NOMO-1 treated with dmso at 0.1 percent for 144 hours (cell line): ENCODE measurements at regions not wholly inside any gene's neighbourhood (a gene's known extent, or its start where the extent isn't known, plus 50 kb on each side); places are given as distances from the start of the nearest gene placed in this dataset.
"Not testable (repeated sequence)": the region's sequence is repeated elsewhere in the genome, so short reads cannot be mapped to it uniquely, and the experiment has no call there.

ENCODE experiments used
- DNase-seq: peaks from one replicate; lab custom pipeline; 2025; ENCODE audit not compliant: unreplicated experiment; lab: John Stamatoyannopoulos, UW

- no peak for DNase-seq
Observed at GRCh38 chr4:79178760-79179159, 147.1 kb downstream of the NAA11 start.

- no peak for DNase-seq
Observed at GRCh38 chr4:79177388-79177787, 148.5 kb downstream of the NAA11 start.

DNA sequence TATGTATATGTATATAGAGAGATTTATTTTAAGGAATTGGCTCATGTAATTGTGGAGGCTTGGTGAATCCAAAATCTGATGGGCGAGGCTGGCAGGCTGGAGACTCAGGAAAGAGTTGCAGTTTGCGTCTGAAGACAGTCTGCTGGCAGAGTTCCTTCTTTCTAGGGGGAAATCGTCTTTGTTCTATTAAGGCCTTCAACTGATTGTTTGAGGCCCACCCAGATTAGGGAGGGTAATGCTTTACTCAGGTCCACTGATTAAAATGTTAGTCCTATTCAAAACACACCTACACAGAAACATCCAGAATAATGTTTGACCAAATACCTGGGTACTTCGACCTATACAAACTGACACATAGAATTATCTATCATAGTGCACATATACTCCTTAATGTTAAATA is 149.5 kb downstream of the NAA11 start:
- no peak for DNase-seq

- DNase-seq = no peak
Observed at GRCh38 chr4:79175716-79176115, 150.1 kb downstream of the NAA11 start.

DNA sequence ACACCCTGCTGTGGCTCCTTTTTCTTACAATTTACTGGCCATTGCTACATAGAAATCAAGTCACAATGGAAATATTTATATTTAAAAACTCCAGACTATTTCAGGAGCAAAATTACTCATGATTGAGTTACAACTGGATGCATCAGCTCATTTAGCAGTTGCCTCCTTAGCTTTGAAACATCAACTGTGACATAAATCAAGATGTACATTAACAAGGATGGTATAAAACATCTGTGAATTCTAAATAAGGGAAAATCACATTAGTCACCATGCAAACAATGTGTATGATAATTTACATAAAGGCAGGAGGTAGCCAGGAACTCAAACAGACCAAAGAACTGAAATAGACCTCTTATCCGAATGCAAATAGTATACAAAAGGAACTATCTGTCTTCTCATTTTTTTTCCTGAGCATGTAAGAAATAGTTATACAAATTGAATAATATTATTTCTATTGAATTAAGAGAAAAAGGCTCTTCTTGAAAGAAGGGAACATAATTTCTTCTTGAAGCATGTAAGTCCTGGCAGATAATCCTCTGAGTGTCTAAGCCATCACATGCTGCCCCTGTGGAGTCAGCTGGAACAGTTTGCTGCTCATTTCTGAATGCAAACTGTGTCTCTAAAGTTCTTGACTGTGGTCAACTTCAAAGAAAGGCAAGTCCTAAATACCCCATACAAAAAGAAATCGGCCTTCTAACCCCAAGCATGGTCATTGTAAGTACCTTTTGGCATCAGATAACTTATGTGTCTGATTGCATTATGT is 151.2 kb downstream of the NAA11 start:
- DNase-seq = no peak

- DNase-seq = no peak
Observed at GRCh38 chr4:79173186-79173585, 152.7 kb downstream of the NAA11 start.

- no peak for DNase-seq
Observed at GRCh38 chr4:79170077-79170476, 155.8 kb downstream of the NAA11 start.

DNA sequence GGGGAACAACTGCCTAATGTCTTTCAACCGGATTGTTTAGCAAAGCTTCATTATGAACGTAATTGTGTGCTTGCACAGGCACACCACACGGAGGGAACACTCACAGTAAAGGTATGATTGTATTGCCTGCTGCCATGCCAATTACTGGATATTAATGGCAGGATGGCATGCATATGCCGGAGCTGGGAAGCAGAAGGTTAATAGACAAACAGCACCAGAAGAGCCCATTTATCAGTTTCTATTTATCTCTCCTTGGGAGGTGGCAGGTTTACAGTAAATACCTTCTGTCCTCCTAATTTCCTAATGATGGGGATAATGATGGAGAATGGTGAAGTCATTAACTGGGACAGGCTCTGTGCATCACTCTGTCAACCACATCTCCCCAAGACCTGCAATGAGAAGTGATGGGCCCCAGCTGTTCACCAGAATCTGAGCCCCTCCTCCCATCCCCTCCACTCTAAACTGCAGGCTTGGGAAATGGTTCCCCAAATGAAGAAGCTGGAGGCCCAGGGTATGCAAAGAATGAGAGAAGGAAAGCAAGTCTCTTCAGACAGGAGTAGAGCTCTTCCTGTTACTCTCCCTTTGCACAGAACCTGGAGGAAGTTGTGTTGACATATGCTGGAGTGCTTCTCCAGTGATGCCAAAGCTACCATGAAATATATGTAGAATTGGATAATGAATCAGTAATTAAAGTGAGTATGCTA is 160.8 kb downstream of the NAA11 start:
- no peak for DNase-seq

GRCh38 chr4:79163981-79164490 is 161.8 kb downstream of the NAA11 start:
- DNase-seq = no peak

DNA sequence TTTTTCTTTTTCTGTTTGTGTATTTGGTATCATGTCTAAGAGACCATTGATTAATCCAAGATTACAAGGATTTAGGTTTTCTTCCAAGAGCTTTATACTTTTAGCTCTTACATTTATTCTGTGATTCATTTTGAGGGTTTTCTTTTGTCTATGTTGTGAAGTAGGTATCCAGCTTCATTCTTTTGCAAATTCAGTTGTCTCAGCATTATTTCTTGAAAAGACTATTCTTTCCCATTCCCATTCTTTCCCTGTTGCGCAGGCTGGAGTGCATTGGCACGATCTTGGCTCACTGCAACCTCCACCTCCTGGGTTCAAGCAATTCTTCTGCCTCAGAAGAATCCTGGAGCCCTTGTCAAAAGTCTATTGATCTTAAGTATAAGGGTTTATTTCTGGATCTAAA is 164.9 kb downstream of the NAA11 start:
- DNase-seq = no peak

- not testable (repeated sequence) for DNase-seq
Observed at GRCh38 chr4:79158705-79159104, 167.2 kb downstream of the NAA11 start.

DNA sequence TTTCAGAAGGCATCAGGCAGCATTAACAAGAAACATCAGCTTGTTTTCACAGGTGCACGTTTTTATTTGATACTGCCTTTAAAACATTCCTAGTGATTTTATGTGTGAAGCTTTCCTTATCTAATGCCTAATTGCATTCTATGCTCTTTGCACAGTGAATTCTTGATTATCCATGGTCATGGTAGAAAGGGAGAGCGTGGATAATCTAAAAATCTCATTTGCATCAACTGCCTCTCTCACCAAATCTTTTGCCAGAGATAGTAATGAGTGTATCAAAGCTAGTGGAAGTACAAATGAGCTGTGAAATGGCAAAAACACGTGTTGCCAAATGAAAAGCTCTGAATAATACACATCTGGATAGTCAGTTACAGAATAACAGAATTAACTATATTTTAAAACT is 170.5 kb downstream of the NAA11 start:
- DNase-seq = no peak

DNA sequence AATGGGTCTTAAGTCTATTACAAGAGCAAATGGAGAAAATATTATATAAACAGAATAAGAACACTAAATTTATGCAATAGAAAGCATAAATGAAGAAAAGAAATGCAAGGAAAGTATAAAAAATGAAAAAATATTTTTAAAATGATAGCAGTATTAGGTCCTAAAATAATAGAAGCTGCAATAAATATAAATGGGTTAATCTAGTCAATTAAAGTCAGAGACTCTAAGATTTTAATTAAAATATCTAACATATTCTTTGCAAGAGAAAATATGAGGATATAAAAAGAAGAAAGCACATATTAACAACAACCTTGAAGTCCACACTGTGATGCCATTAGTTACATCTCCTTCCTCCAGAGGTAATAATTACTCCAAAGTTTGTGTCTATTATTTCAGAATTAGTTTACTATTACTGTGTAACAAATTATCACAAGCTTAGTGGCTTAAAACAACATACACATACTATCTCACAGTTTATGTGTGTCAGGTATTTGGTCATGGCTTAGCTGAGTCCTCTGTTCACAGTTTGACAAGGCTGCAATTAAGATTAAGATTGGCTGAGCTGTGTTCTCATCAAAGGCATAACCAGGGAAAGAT is 174.9 kb downstream of the NAA11 start:
- no peak for DNase-seq

DNA sequence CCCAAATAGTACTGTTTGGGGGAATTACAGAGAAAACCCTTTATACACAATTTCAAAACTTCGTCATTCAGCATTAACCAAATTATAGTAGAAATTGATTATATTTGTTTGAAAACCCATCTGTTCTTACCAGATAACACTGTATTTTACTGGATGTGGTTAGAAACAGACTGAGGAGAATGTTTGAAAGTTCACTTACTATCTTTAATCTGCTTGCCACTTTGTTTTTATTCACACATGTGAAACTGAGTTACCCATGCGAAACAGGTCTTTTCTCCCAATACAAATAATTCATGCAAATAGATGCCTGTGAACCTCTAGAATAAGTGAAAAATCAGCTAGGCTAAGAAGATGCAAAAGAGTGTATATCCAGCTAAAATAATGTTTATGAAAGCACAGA is 177.5 kb downstream of the NAA11 start:
- DNase-seq = no peak

GRCh38 chr4:79147251-79147650 is 178.6 kb downstream of the NAA11 start:
- DNase-seq = no peak

DNA sequence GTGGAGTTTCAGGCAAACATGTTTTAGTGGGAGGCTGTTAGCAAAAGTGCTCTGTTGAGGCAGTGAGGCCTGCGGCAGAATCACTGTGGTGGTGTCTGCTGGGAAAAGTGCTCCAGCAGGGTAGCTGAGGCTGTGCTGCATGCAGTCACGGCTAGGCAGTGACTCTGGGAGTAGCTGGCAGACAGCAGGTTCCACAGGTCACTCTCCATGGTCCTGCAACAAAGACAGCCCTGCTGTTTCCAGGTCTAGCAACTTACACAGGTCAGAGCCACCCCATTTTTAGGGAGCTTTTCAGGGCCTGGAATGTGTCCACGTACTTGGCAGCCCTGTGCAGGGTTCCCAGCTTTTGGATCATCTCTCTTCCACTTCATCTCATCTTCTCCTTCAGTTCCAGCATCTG is 184.3 kb downstream of the NAA11 start:
- no peak for DNase-seq

GRCh38 chr4:79134767-79135166 is 191.1 kb downstream of the NAA11 start:
- no peak for DNase-seq

- no peak for DNase-seq
Observed at GRCh38 chr4:79132826-79133225, 193.0 kb downstream of the NAA11 start.

DNA sequence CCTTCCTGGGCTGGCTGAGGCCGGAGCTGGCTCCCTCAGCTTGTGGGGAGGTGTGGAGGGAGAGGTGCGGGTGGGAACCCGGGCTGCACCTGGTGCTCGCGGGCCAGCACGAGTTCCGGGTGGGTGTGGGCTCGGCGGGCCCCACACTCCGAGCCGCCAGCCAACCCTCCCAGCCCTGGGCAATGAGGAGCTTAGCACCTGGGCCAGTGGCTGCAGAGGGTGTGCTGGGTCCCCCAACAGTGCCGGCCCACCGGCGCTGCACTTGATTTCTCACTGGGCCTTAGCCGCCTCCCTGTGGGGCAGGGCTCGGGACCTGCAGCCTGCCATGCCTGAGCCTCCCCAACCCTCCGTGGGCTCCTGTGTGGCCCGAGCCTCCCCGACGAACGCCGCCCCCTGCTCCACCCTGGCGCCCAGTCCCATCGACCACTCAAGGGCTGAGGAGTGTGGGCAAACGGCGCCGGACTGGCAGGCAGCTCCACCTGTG is 182.7 kb upstream of the PAQR3 start:
- no peak for DNase-seq

- DNase-seq = no peak
Observed at GRCh38 chr4:79121223-79121622, 182.0 kb upstream of the PAQR3 start.

DNA sequence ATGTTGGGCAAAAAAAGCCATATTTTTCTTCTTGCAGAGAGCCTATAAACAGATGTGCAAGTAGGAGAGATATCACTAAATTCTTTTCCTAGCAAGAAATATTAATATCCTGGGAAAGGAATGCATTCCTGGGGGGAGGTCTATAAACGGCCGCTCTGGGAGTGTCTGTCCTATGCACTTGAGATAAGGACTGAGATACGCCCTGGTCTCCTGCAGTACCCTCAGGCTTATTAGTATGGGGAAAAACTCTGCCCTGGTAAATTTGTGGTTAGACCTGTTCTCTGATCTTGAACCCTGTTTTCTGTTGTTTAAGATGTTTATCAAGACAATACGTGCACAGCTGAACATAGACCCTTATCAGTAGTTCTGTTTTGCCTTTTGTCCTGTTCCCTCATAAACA is 177.8 kb upstream of the PAQR3 start:
- not testable (repeated sequence) for DNase-seq

DNA sequence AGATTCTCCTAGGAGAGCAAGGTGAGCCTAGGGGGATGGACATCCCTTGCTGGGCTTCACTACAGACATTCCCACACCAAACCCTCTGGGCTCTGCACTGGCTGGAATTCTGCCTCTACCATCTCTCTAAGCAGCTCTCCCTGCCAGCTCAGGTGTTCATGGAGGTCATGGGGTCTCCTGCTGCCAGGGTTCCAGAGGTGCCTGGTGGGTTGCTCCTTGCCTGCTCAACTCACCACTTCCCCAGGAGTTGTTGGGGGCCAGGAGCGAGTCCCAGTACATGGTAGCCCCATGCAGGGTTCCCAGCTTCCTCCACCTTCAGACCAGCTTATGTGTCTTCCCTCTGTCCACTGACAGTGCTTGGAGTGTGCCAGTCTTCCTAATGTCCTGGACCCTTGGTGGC is 167.8 kb upstream of the PAQR3 start:
- DNase-seq = no peak
